Smooth muscle cell (in vitro differentiated cells): ENCODE measurements at regions not wholly inside any gene's neighbourhood (a gene's known extent, or its start where the extent isn't known, plus 50 kb on each side); places are given as distances from the start of the nearest gene placed in this dataset.

Experiments used
- DNase-seq: peaks from one replicate; lab custom pipeline; 2025; ENCODE audit not compliant: unreplicated experiment; lab: John Stamatoyannopoulos, UW
- H2AFZ ChIP-seq: fragments of 200-600 bp; sonication (generic); 2 replicates; pipeline ENCODE4 v1.6.0; 2016; ENCODE audit warnings: antibody characterized with exemption, low read depth, mild to moderate bottlenecking
- H3F3A ChIP-seq: fragments of 200-600 bp; sonication (generic); 2 replicates; pipeline ENCODE4 v1.6.0; 2017; ENCODE audit warnings: antibody characterized with exemption, low read depth
- H3K27ac ChIP-seq: fragments of 200-600 bp; sonication (generic); 2 replicates; pipeline ENCODE4 v1.5.1; 2016; ENCODE audit warnings: low read depth, mild to moderate bottlenecking
- H3K27me3 ChIP-seq: fragments of 200-600 bp; sonication (generic); 2 replicates; pipeline ENCODE4 v1.6.1; 2016; ENCODE audit warnings: low read depth, mild to moderate bottlenecking
- H3K36me3 ChIP-seq: fragments of 200-600 bp; sonication (generic); 2 replicates; pipeline ENCODE4 v1.5.1; 2016; ENCODE audit warnings: low read depth
- H3K4me1 ChIP-seq: fragments of 200-600 bp; sonication (generic); 2 replicates; pipeline ENCODE4 v1.5.1; 2016; ENCODE audit warnings: low read depth
- H3K4me2 ChIP-seq: fragments of 200-600 bp; sonication (generic); 2 replicates; pipeline ENCODE4 v1.6.0; 2016; ENCODE audit warnings: mild to moderate bottlenecking
- H3K4me3 ChIP-seq: fragments of 200-600 bp; sonication (generic); 2 replicates; pipeline ENCODE4 v1.5.1; 2016; ENCODE audit warnings: mild to moderate bottlenecking
- H3K79me2 ChIP-seq: fragments of 200-600 bp; sonication (generic); 2 replicates; pipeline ENCODE4 v1.6.0; 2016; ENCODE audit warnings: low read depth, mild to moderate bottlenecking
- H3K9ac ChIP-seq: fragments of 200-600 bp; sonication (generic); 2 replicates; pipeline ENCODE4 v1.6.0; 2016; ENCODE audit warnings: low read depth
- H3K9me3 ChIP-seq: fragments of 200-600 bp; sonication (generic); replicated peaks from 2 replicates; pipeline ENCODE4 v1.5.1; 2016; ENCODE audit warnings: low read depth
- H4K20me1 ChIP-seq: fragments of 200-600 bp; sonication (generic); 2 replicates; pipeline ENCODE4 v1.6.0; 2016; ENCODE audit warnings: low read depth
- WGBS: methylation state at CpG from one replicate; pipeline ENCODE4 v1.1.7; 2016; ENCODE audit warnings: low lambda C conversion rate; 5-methylcytosine and 5-hydroxymethylcytosine counted together
- TF ChIP-seq, protein P1 (sequence below): fragments of 200-600 bp; sonication (generic); IDR thresholded peaks from 2 replicates; pipeline ENCODE4 v1.5.1; 2017; ENCODE audit warnings: borderline replicate concordance, mild to moderate bottlenecking, antibody characterized with exemption; ENCODE audit not compliant: insufficient read depth, poor library complexity, severe bottlenecking

DNA sequence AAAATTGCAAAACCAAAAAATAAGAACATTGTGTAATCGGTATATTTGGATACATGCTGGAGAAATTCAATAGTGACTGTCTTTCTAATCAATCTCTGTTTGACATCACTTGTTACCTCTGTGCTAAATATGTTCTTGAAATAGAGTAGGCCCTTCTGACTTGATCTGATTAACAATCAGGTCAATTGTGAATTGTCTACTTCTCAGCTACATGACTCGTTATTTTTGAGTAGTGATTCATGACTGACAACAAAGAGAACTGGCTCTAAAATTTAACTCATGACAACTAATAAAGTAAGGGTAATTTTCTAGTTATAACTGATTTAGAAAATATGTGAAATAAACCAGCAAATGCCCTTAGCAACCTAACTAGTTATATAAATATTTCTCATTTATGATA lies 312.1 kb downstream of the TMX3 start:
- 89% methylated on average over 2 of the region's 2 CpGs for WGBS
- Histone ChIP-seq H3K27ac (no peak overlapping the region), H2AFZ (no peak overlapping the region), H3K79me2 (no peaks in the 10 kb centered on the region), H3K4me3 (no peak overlapping the region), H3K4me1 (no peaks in the 10 kb centered on the region), H3K9ac (no peak overlapping the region), H3F3A (no peaks in the 10 kb centered on the region), H3K4me2 (no peak overlapping the region), H3K36me3 (no peaks in the 10 kb centered on the region), H3K27me3 (no peaks in the 10 kb centered on the region), H3K9me3 (no peaks in the 10 kb centered on the region), H4K20me1 (no peaks in the 10 kb centered on the region)
- TF ChIP-seq, protein P1, sequence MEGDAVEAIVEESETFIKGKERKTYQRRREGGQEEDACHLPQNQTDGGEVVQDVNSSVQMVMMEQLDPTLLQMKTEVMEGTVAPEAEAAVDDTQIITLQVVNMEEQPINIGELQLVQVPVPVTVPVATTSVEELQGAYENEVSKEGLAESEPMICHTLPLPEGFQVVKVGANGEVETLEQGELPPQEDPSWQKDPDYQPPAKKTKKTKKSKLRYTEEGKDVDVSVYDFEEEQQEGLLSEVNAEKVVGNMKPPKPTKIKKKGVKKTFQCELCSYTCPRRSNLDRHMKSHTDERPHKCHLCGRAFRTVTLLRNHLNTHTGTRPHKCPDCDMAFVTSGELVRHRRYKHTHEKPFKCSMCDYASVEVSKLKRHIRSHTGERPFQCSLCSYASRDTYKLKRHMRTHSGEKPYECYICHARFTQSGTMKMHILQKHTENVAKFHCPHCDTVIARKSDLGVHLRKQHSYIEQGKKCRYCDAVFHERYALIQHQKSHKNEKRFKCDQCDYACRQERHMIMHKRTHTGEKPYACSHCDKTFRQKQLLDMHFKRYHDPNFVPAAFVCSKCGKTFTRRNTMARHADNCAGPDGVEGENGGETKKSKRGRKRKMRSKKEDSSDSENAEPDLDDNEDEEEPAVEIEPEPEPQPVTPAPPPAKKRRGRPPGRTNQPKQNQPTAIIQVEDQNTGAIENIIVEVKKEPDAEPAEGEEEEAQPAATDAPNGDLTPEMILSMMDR = no peak
- no peak for DNase-seq

DNA sequence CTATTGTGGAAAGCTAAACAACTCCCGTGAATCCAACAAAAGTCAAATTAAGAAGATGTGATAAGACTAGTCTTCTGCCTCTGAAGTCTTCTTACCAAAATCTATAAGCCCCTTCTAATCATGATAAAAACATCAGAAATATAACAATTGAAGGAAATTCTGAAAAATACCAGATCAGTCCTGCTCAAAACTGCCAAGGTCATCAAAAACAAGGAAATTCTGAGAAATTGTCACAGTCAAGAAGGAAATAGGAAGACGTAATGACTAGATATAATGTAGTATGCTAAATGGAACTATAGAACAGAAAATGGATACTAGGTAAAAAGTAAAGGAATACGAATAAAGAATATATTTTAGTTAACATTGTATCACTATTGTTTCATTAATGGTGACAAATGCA lies 314.0 kb downstream of the TMX3 start:
- no peaks in the 10 kb centered on the region for H3K4me1 ChIP-seq

DNA sequence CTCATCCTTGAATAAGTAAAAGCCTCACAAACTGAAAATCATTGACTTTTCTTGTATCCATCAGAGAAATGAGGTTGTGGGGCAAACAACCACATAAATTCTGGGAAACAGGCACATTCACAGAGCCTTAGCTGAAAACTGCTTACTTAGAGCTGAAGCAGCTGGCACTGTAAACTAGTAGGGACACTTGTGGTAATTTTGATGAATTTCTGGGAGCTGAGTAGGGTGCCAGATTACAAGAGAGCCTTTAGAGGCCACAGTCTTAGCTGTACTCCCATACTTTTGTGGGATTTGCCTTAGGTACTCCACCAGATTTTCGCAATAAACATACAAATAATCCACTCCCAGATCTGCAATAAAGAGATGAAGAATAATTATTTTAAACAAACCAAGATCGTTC lies 315.2 kb downstream of the TMX3 start:
- Histone ChIP-seq H3K27me3 (no peaks in the 10 kb centered on the region), H3K4me2 (no peak overlapping the region), H3K36me3 (no peaks in the 10 kb centered on the region), H3K9ac (no peak overlapping the region), H3K79me2 (no peaks in the 10 kb centered on the region), H3K4me3 (no peak overlapping the region), H3K27ac (no peak overlapping the region), H3K4me1 (no peaks in the 10 kb centered on the region), H3K9me3 (no peaks in the 10 kb centered on the region), H3F3A (no peaks in the 10 kb centered on the region), H4K20me1 (no peaks in the 10 kb centered on the region), H2AFZ (peak overlapping the region; percentile 5)
- WGBS = 88% methylated on average over 2 of the region's 2 CpGs
- DNase-seq = no peak
- TF ChIP-seq, protein P1 = no peak

More for the DNA sequence above, 314.0 kb downstream of the TMX3 start:
- H3K27ac ChIP-seq = no peak overlapping the region
- H4K20me1 ChIP-seq = no peaks in the 10 kb centered on the region
- no peak for DNase-seq
- no peaks in the 10 kb centered on the region for H3K9me3 ChIP-seq
- no peak overlapping the region for H3K4me2 ChIP-seq
- TF ChIP-seq, protein P1 = no peak
- H3K79me2 ChIP-seq = no peaks in the 10 kb centered on the region
- H3K36me3 ChIP-seq = no peaks in the 10 kb centered on the region
- no peak overlapping the region for H3K9ac ChIP-seq
- H3K27me3 ChIP-seq = no peaks in the 10 kb centered on the region
- no peak overlapping the region for H2AFZ ChIP-seq
- H3F3A ChIP-seq = no peaks in the 10 kb centered on the region
- 93% methylated on average over 3 of the region's 3 CpGs for WGBS
- no peak overlapping the region for H3K4me3 ChIP-seq

DNA sequence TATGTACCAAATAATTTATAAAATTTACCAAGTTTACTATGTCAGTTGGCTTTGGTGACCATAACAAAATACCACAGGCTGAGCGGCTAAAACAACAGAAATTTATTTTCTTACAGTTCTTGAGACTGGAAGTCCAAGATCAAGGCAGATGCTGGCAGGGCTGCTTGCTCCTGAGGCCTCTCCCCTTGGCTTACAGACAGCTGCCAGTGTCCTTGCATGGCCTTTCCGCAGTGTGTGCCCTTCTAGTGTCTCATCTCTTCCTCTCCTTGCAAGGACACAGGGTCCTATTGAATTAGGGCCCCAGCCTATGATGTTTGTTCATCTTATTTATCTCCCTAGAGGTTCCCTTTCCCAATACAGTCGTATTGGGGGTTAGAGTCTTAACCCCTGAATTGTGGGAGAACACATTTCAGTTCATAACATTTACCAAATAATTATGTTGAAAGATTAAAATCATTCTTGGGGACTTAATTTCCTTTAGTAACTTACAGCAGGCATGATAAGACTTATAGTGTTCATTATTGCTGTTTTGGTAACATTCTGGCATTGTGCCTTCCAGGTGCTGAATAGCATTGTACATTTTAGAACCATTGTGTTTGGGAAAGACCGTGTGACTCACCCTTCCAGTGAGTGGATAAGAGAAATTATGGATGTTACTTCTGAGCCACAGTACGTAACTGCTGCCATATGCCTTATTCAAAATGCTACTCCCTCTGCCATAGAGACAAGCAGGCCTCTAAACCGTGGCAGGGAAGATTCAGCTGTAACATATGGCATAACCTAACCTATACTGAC lies 317.5 kb downstream of the TMX3 start:
- H3K36me3 ChIP-seq = no peaks in the 10 kb centered on the region
- no peaks in the 10 kb centered on the region for H3K4me1 ChIP-seq
- TF ChIP-seq, protein P1 = no peak
- H3K9me3 ChIP-seq = no peaks in the 10 kb centered on the region
- WGBS = 88% methylated on average over 6 of the region's 6 CpGs
- H3K4me3 ChIP-seq = no peak overlapping the region
- H3K9ac ChIP-seq = no peak overlapping the region
- H3K79me2 ChIP-seq = no peaks in the 10 kb centered on the region
- no peaks in the 10 kb centered on the region for H3K27me3 ChIP-seq
- no peak overlapping the region for H3K4me2 ChIP-seq
- H2AFZ ChIP-seq = no peak overlapping the region
- no peaks in the 10 kb centered on the region for H3F3A ChIP-seq
- no peak for DNase-seq
- H3K27ac ChIP-seq = no peak overlapping the region
- H4K20me1 ChIP-seq = no peaks in the 10 kb centered on the region
